ENCODE measurements at regions not wholly inside any gene's neighbourhood (a gene's known extent, or its start where the extent isn't known, plus 50 kb on each side); places are given as distances from the start of the nearest gene placed in this dataset.

DNA sequence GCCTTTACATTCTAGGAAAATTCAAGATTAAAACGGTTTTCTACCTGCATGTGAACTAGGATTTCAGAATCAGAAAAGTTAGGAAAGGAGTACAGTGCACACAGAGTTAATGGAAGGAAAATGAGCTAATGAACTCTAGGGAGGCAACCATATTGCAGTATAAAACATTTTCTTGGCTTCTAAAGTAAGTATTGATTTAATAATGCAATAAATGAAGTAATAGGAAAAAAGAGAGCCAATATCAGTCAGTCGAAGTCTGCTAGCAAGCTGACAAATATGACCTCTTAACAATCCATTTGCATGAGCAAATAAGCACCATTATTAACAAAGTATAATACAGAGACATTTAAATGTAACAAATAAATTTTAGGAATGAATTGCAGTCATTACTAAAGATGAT is 80.2 kb upstream of the COL3A1 start:
- H3K79me2 ChIP-seq (ENCODE audit: low read depth), result no peaks in the 10 kb centered on the region
- BruUV-seq (replicated peaks), result no TSS peak
- H3K27ac ChIP-seq, result no peak overlapping the region
- intact Hi-C loops (cut with micrococcal nuclease; ENCODE audit: unreplicated experiment), result no loop called here
- H3K27me3 ChIP-seq (ENCODE audit: insufficient read depth, low read depth), result no peaks in the 10 kb centered on the region
- no peaks in the 10 kb centered on the region for H3K9me3 ChIP-seq (ENCODE audit: insufficient read depth, low read depth)
- H3K4me1 ChIP-seq (replicated peaks; ENCODE audit: insufficient read depth), result no peaks in the 10 kb centered on the region
- H2AFZ ChIP-seq, result no peak overlapping the region
- H3K4me3 ChIP-seq, result no peak overlapping the region
- H4K20me1 ChIP-seq (ENCODE audit: insufficient read depth), result no peaks in the 10 kb centered on the region
- TF ChIP-seq, protein P1, sequence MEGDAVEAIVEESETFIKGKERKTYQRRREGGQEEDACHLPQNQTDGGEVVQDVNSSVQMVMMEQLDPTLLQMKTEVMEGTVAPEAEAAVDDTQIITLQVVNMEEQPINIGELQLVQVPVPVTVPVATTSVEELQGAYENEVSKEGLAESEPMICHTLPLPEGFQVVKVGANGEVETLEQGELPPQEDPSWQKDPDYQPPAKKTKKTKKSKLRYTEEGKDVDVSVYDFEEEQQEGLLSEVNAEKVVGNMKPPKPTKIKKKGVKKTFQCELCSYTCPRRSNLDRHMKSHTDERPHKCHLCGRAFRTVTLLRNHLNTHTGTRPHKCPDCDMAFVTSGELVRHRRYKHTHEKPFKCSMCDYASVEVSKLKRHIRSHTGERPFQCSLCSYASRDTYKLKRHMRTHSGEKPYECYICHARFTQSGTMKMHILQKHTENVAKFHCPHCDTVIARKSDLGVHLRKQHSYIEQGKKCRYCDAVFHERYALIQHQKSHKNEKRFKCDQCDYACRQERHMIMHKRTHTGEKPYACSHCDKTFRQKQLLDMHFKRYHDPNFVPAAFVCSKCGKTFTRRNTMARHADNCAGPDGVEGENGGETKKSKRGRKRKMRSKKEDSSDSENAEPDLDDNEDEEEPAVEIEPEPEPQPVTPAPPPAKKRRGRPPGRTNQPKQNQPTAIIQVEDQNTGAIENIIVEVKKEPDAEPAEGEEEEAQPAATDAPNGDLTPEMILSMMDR (conservative IDR thresholded peaks at IDR 0.05), result no peak
- TF ChIP-seq EZH2 (IDR thresholded peaks at IDR 0.05; ENCODE audit: low read depth), result no peak
- no peaks in the 10 kb centered on the region for H3K36me3 ChIP-seq (ENCODE audit: low read depth)
- no peaks in the 10 kb centered on the region for H3F3A ChIP-seq (ENCODE audit: insufficient read depth, low read depth)
- ChIA-PET POLR2A (ENCODE audit: unreplicated experiment) (no interaction called here), CTCF (no interaction called here)
- no peaks in the 10 kb centered on the region; the same call in 1 of the 2 replicates for H3K9me2 ChIP-seq (ENCODE audit: insufficient read depth)
- no peak overlapping the region for H3K4me2 ChIP-seq
- DNase-seq, result no peak

DNA sequence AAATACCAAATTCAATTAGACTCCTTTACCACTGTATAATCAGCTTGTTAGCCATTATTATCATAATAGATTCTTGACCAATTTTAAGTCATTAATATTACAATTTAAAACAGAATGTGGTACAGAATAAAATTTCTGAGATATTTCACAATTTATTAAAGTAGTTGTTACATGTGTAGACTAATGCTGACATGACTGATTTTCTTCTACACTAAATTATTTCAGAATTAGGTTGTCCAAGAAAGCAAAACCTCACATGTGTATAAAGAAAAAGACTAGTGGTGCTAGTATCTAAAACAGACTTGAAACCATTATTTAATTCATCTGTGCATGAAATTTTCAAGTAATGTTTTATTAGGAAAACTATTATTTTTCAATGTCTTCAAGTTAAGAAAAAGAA is 79.2 kb upstream of the COL3A1 start:
- no peak overlapping the region for H3K4me2 ChIP-seq
- no peaks in the 10 kb centered on the region for H4K20me1 ChIP-seq (ENCODE audit: insufficient read depth)
- no peaks in the 10 kb centered on the region for H3K79me2 ChIP-seq (ENCODE audit: low read depth)
- intact Hi-C loops (cut with micrococcal nuclease; ENCODE audit: unreplicated experiment), result no loop called here
- no peak overlapping the region for H3K27ac ChIP-seq
- CTCF ChIA-PET, result no interaction called here
- H3K4me3 ChIP-seq, result no peak overlapping the region
- no peak for DNase-seq
- no peaks in the 10 kb centered on the region for H3K9me3 ChIP-seq (ENCODE audit: insufficient read depth, low read depth)
- POLR2A ChIA-PET (ENCODE audit: unreplicated experiment), result no interaction called here
- no peaks in the 10 kb centered on the region; the same call in 1 of the 2 replicates for H3K9me2 ChIP-seq (ENCODE audit: insufficient read depth)
- no peaks in the 10 kb centered on the region for H3K36me3 ChIP-seq (ENCODE audit: low read depth)
- no peaks in the 10 kb centered on the region for H3F3A ChIP-seq (ENCODE audit: insufficient read depth, low read depth)
- no peak overlapping the region for H2AFZ ChIP-seq
- no peak for TF ChIP-seq EZH2 (IDR thresholded peaks at IDR 0.05; ENCODE audit: low read depth)
- TF ChIP-seq, protein P1 (conservative IDR thresholded peaks at IDR 0.05), result no peak
- no peaks in the 10 kb centered on the region for H3K4me1 ChIP-seq (replicated peaks; ENCODE audit: insufficient read depth)
- H3K27me3 ChIP-seq (ENCODE audit: insufficient read depth, low read depth), result no peaks in the 10 kb centered on the region
- no TSS peak for BruUV-seq (replicated peaks)

DNA sequence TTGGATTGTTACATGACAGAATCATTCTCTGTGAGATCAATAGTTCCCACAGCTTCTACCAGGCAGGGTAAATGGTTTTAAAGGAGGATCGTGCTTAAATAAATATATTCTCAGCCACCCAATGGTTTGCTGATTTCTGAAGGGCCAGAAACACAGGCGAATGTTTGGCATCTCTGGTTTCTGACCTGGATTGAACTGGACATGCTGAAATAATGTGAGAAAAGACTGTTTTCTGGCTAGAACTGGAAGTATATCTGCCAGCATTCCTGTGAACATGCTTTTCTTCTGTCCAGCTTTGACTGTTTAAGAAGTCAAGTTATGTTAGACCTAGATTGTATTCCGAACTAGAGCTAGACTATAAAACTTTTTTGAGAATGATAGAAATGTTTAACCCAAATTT is 77.1 kb upstream of the COL3A1 start:
- Histone ChIP-seq H4K20me1 (ENCODE audit: insufficient read depth) (no peaks in the 10 kb centered on the region), H3K27ac (no peak overlapping the region), H3K9me2 (ENCODE audit: insufficient read depth) (no peaks in the 10 kb centered on the region; the same call in 1 of the 2 replicates), H3K9me3 (ENCODE audit: insufficient read depth, low read depth) (no peaks in the 10 kb centered on the region), H3K27me3 (ENCODE audit: insufficient read depth, low read depth) (no peaks in the 10 kb centered on the region), H3K36me3 (ENCODE audit: low read depth) (no peaks in the 10 kb centered on the region), H2AFZ (no peak overlapping the region), H3K4me1 (replicated peaks; ENCODE audit: insufficient read depth) (no peaks in the 10 kb centered on the region), H3F3A (ENCODE audit: insufficient read depth, low read depth) (no peaks in the 10 kb centered on the region), H3K4me2 (no peak overlapping the region), H3K79me2 (ENCODE audit: low read depth) (no peaks in the 10 kb centered on the region), H3K4me3 (no peak overlapping the region)
- no peak for DNase-seq
- ChIA-PET POLR2A (ENCODE audit: unreplicated experiment) (no interaction called here), CTCF (no interaction called here)
- intact Hi-C loops (cut with micrococcal nuclease; ENCODE audit: unreplicated experiment), result no loop called here
- BruUV-seq (replicated peaks), result no TSS peak
- TF ChIP-seq EZH2 (IDR thresholded peaks at IDR 0.05; ENCODE audit: low read depth), result no peak
- TF ChIP-seq, protein P1 (conservative IDR thresholded peaks at IDR 0.05), result no peak
